ENCODE measurements at regions not wholly inside any gene's neighbourhood (a gene's known extent, or its start where the extent isn't known, plus 50 kb on each side); places are given as distances from the start of the nearest gene placed in this dataset.

- TF ChIP-seq CTCF (IDR thresholded peaks at IDR 0.05) (no peak), ZFX (IDR thresholded peaks at IDR 0.05; ENCODE audit: borderline replicate concordance) (no peak)
Observed at GRCh38 chr4:160983035-160983434, 1180.8 kb downstream of the FSTL5 start.

Data from 22Rv1 (cell line).